Natural killer cell (primary cell): ENCODE measurements at regions not wholly inside any gene's neighbourhood (a gene's known extent, or its start where the extent isn't known, plus 50 kb on each side); places are given as distances from the start of the nearest gene placed in this dataset.

ENCODE experiments used
- ATAC-seq, 3 donors: fragments of 150-1000 bp in 2 of 3; fragments of 200-7000 bp in 1 of 3; cut with Tn5 transposase; 1 replicate in 1 of 3; 2 replicates in 2 of 3; pipeline ENCODE4 v1.10.0; 2021; ENCODE audit warnings: mild to moderate bottlenecking in 2 of 3, moderate library complexity in 2 of 3
- DNase-seq, 2 donors: peaks; one replicate each; pipeline versions ENCODE4 v3.0.0 to v3.0.0-alpha.2; 2013 to 2021; ENCODE audit warnings: mixed read lengths in 1 of 2
- H3K27ac ChIP-seq: one replicate; pipeline ENCODE4 v1.5.1; 2013; ENCODE audit warnings: mild to moderate bottlenecking, low read length
- H3K27me3 ChIP-seq: one replicate; pipeline ENCODE4 v1.6.1; 2013; ENCODE audit warnings: low read length; ENCODE audit not compliant: control insufficient read depth, insufficient read depth
- H3K36me3 ChIP-seq: one replicate; pipeline ENCODE4 v1.6.1; 2013; ENCODE audit warnings: low read length; ENCODE audit not compliant: control insufficient read depth, insufficient read depth
- H3K4me1 ChIP-seq: one replicate; pipeline ENCODE4 v1.6.1; 2013; ENCODE audit warnings: low read length; ENCODE audit not compliant: control insufficient read depth, insufficient read depth
- H3K4me3 ChIP-seq: one replicate; pipeline ENCODE4 v1.5.1; 2013; ENCODE audit warnings: low read length
- H3K9me3 ChIP-seq: one replicate; pipeline ENCODE4 v1.6.1; 2013; ENCODE audit warnings: low read length; ENCODE audit not compliant: control insufficient read depth, insufficient read depth
- H3K27ac Mint-ChIP-seq, 2 donors: one replicate each; pipeline ENCODE4 v1.8.0; 2022; ENCODE audit warnings: mild to moderate bottlenecking in 2 of 2, mixed read lengths in 2 of 2, moderate library complexity in 1 of 2
- H3K27me3 Mint-ChIP-seq, 2 donors: one replicate each; pipeline ENCODE4 v1.8.0; 2022; ENCODE audit warnings: low read depth in 2 of 2, mixed read lengths in 2 of 2
- H3K36me3 Mint-ChIP-seq: one replicate; pipeline ENCODE4 v1.8.0; 2022; ENCODE audit warnings: mixed read lengths
- H3K4me1 Mint-ChIP-seq, 2 donors: one replicate each; pipeline ENCODE4 v1.8.0; 2022; ENCODE audit warnings: mixed read lengths in 2 of 2
- H3K4me3 Mint-ChIP-seq: one replicate; pipeline ENCODE4 v1.8.0; 2022; ENCODE audit warnings: mild to moderate bottlenecking, moderate library complexity, mixed read lengths
- H3K9me3 Mint-ChIP-seq, 2 donors: one replicate each; pipeline ENCODE4 v1.8.0; 2022; ENCODE audit warnings: mixed read lengths in 2 of 2
- CTCF ChIP-seq: fragments of 200-600 bp; IDR thresholded peaks from one replicate; pipeline ENCODE4 v1.8.0; 2022; ENCODE audit warnings: antibody characterized with exemption
- WGBS: methylation state at CpG from one replicate; pipeline ENCODE4 v1.1.7; 2013; ENCODE audit warnings: missing lambda C conversion rate; ENCODE audit not compliant: insufficient coverage; 5-methylcytosine and 5-hydroxymethylcytosine counted together
- intact Hi-C: fragments of 100-400 bp; cut with micrococcal nuclease; formaldehyde crosslinking; loops from one replicate; pipeline ENCODE4 v1.14.2; 2022

GRCh38 chr3:168165390-168166269, 69.9 kb upstream of the GOLIM4 start:
- no peaks in the 10 kb centered on the region for H3K27me3 ChIP-seq
- H3K4me1 Mint-ChIP-seq = peaks cover 12 to 18% of the 10 kb centered on the region in 2 donors
- H3K27ac ChIP-seq = no peak overlapping the region
- no peaks in the 10 kb centered on the region for H3K9me3 Mint-ChIP-seq
- peak overlapping the region; percentile 19 for H3K4me3 ChIP-seq
- H3K4me1 ChIP-seq = no peaks in the 10 kb centered on the region
- intact Hi-C loops = loop anchor here (1.0 to 5.0 kb wide), 2 partner anchors 68 to 118 kb away; partner anchors contain the start of gene GOLIM4
- peaks cover 0 to 4% of the 10 kb centered on the region in 2 donors for H3K27me3 Mint-ChIP-seq
- peak in 2 of 3 donors; percentile 54 to 66 for ATAC-seq
- TF ChIP-seq CTCF = peak; percentile 66
- H3K4me3 Mint-ChIP-seq = peak overlapping the region; percentile 52
- H3K36me3 Mint-ChIP-seq = no peaks in the 10 kb centered on the region
- WGBS = 23% methylated on average over 3 of the region's 6 CpGs
- no peak overlapping the region for H3K27ac Mint-ChIP-seq
- no peaks in the 10 kb centered on the region for H3K9me3 ChIP-seq
- DNase-seq = peak in 1 of 2 donors; percentile 63
- H3K36me3 ChIP-seq = no peaks in the 10 kb centered on the region

GRCh38 chr3:168162172-168162571, 66.4 kb upstream of the GOLIM4 start:
- H3K27me3 ChIP-seq = no peaks in the 10 kb centered on the region
- no peak overlapping the region for H3K27ac Mint-ChIP-seq
- ATAC-seq (no peak), DNase-seq (no peak)
- no peak overlapping the region for H3K4me3 ChIP-seq
- intact Hi-C loops = no loop called here
- H3K27me3 Mint-ChIP-seq = peaks cover 2 to 4% of the 10 kb centered on the region in 2 donors
- 83% methylated on average over 1 of the region's 1 CpG for WGBS
- H3K9me3 Mint-ChIP-seq = no peaks in the 10 kb centered on the region
- no peaks in the 10 kb centered on the region for H3K36me3 Mint-ChIP-seq
- no peak for TF ChIP-seq CTCF
- H3K9me3 ChIP-seq = no peaks in the 10 kb centered on the region
- no peak overlapping the region for H3K27ac ChIP-seq
- no peaks in the 10 kb centered on the region for H3K4me1 ChIP-seq
- H3K4me3 Mint-ChIP-seq = no peak overlapping the region
- H3K36me3 ChIP-seq = no peaks in the 10 kb centered on the region
- no peaks in the 10 kb centered on the region for H3K4me1 Mint-ChIP-seq

GRCh38 chr3:168161696-168162095, 66.0 kb upstream of the GOLIM4 start:
- H3K36me3 ChIP-seq = no peaks in the 10 kb centered on the region
- H3K4me1 ChIP-seq = no peaks in the 10 kb centered on the region
- intact Hi-C loops = no loop called here
- TF ChIP-seq CTCF = no peak
- no peak for DNase-seq
- Mint-ChIP-seq H3K27ac (no peak overlapping the region), H3K27me3 (peaks cover 4 to 7% of the 10 kb centered on the region in 2 donors), H3K4me3 (no peak overlapping the region), H3K36me3 (no peaks in the 10 kb centered on the region), H3K4me1 (no peaks in the 10 kb centered on the region), H3K9me3 (no peaks in the 10 kb centered on the region)
- no peak overlapping the region for H3K27ac ChIP-seq
- no peaks in the 10 kb centered on the region for H3K27me3 ChIP-seq
- H3K4me3 ChIP-seq = no peak overlapping the region
- ATAC-seq = no peak
- 96% methylated on average over 4 of the region's 4 CpGs for WGBS
- H3K9me3 ChIP-seq = no peaks in the 10 kb centered on the region
